ENCODE measurements at regions not wholly inside any gene's neighbourhood (a gene's known extent, or its start where the extent isn't known, plus 50 kb on each side); places are given as distances from the start of the nearest gene placed in this dataset.

DNA sequence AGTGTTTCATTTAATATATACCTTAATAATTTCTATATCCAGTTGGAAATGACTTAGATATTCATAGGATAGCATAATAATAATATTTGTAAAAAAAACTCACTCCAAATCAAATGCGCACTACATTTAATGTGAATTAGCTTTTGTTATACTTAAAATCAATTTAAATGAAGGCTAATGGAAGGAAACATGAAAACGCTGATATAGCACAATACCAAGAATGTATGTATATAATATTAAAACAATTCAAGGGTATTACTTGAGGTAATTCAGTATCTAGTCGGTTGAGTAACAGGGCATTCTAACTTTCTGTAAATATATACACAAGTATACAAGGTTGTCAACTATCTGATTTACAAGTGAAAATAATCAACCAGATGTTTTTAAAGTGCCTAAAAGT, 307.1 kb upstream of the TEX13C start:
- BruUV-seq (replicated peaks) = no TSS peak
- in situ Hi-C loops (cut with MboI; ENCODE audit: low sequenced_read_pairs) (no loop called here), intact Hi-C loops (cut with micrococcal nuclease) (no loop called here)

More for the DNA sequence above, 307.1 kb upstream of the TEX13C start:
- H3K36me3 ChIP-seq (ENCODE audit: control insufficient read depth, insufficient read depth, low read length) = no peaks in the 10 kb centered on the region
- no peak overlapping the region for H3K27ac ChIP-seq (ENCODE audit: insufficient read depth, low read length)
- no peak overlapping the region for H4K5ac ChIP-seq (ENCODE audit: low read depth, low read length)
- no peaks in the 10 kb centered on the region for H3K9me1 ChIP-seq (ENCODE audit: insufficient read depth, low read length)
- H3K9me3 ChIP-seq (ENCODE audit: control insufficient read depth, insufficient read depth, low read length) = no peaks in the 10 kb centered on the region
- no peaks in the 10 kb centered on the region for H4K20me1 ChIP-seq (ENCODE audit: insufficient read depth, low read length)
- no peaks in the 10 kb centered on the region for H3K79me1 ChIP-seq (ENCODE audit: low read depth in 1 of 2, low read length in 2 of 2)
- no peak overlapping the region for H2BK120ac ChIP-seq (ENCODE audit: low read depth, low read length)
- no peaks in the 10 kb centered on the region for H3K4me1 ChIP-seq (ENCODE audit: control insufficient read depth, insufficient read depth, low read length)
- H3K27me3 ChIP-seq (ENCODE audit: control insufficient read depth, insufficient read depth, low read length) = no peaks in the 10 kb centered on the region
- no peak overlapping the region for H4K91ac ChIP-seq (ENCODE audit: insufficient read depth, low read depth, low read length)
- ATAC-seq (ENCODE audit: low read depth) = no peak
- no peak overlapping the region for H4K8ac ChIP-seq (ENCODE audit: low read depth in 2 of 2, low read length in 2 of 2)
- H2BK5ac ChIP-seq (ENCODE audit: low read depth, low read length, poor library complexity, severe bottlenecking) = no peak overlapping the region
- no peak overlapping the region for H2BK15ac ChIP-seq (ENCODE audit: low read depth, low read length)
- no peak overlapping the region for H3K4ac ChIP-seq (ENCODE audit: low read depth, low read length)
- no peak overlapping the region for H3K4me3 ChIP-seq (ENCODE audit: insufficient read depth, low read depth, low read length)
- no peak overlapping the region for H3K9ac ChIP-seq (ENCODE audit: low read depth, low read length)
- ChIA-PET POLR2A (ENCODE audit: unreplicated experiment) (no interaction called here), CTCF (no interaction called here)
- no peak overlapping the region for H3K18ac ChIP-seq (ENCODE audit: low read depth, low read length)
- H2AK9ac ChIP-seq (replicated peaks; ENCODE audit: low read depth, low read length, poor library complexity) = no peak overlapping the region
- H3K56ac ChIP-seq (ENCODE audit: extremely low read depth, insufficient read depth, low read length) = no peak overlapping the region
- H3K23ac ChIP-seq (ENCODE audit: low read depth, low read length) = no peak overlapping the region
- H3K4me2 ChIP-seq (ENCODE audit: low read depth, low read length) = no peak overlapping the region
- H2AFZ ChIP-seq (replicated peaks; ENCODE audit: low read length, poor library complexity) = no peak overlapping the region
- no peak overlapping the region for H2AK5ac ChIP-seq (ENCODE audit: low read depth, low read length)
- no peak overlapping the region for H3K14ac ChIP-seq (replicated peaks; ENCODE audit: low read depth, low read length)
- H2BK20ac ChIP-seq (ENCODE audit: low read depth, low read length) = no peak overlapping the region
- no peak for DNase-seq
- WGBS, 2 experiments (ENCODE audit: extremely low coverage in 2 of 2, insufficient read length in 1 of 2) = no CpG with 5 or more reads among the region's 3 CpGs
- peak; percentile 72 for TF ChIP-seq MAFK (IDR thresholded peaks at IDR 0.05; ENCODE audit: low read depth, low read length)
- TF ChIP-seq SMC3 (IDR thresholded peaks at IDR 0.05; ENCODE audit: low read depth, low read length) = no peak
- dilution Hi-C loops (cut with HindIII; ENCODE audit: low sequenced_read_pairs, unreplicated experiment) = no loop called here
